ENCODE measurements at regions not wholly inside any gene's neighbourhood (a gene's known extent, or its start where the extent isn't known, plus 50 kb on each side); places are given as distances from the start of the nearest gene placed in this dataset.

- Histone ChIP-seq H3K36me3 (ENCODE audit: control insufficient read depth in 2 of 2, insufficient read depth in 1 of 2, low read length in 2 of 2) (no peaks in the 10 kb centered on the region), H3K9me3 (ENCODE audit: control insufficient read depth, insufficient read depth, low read depth, low read length) (no peaks in the 10 kb centered on the region), H3K4me3 (ENCODE audit: low read depth, low read length) (no peak overlapping the region), H3K27ac (ENCODE audit: extremely low read depth, low read depth, low read length) (no peak overlapping the region), H3K4me1 (ENCODE audit: control insufficient read depth, insufficient read depth, low read length) (no peaks in the 10 kb centered on the region)
- TF ChIP-seq KLF16 (tag by site-specific recombination; IDR thresholded peaks at IDR 0.05) (no peak), ZNF157 (tag by site-specific recombination; IDR thresholded peaks at IDR 0.05) (no peak), ZBTB10 (tag by site-specific recombination; IDR thresholded peaks at IDR 0.05) (no peak), ZNF266 (tag by site-specific recombination; IDR thresholded peaks at IDR 0.05; ENCODE audit: low read depth) (no peak), ZIC2 (tag by site-specific recombination; IDR thresholded peaks at IDR 0.05) (no peak), ZNF585B (tag by site-specific recombination; IDR thresholded peaks at IDR 0.05) (no peak), WT1 (tag by site-specific recombination; IDR thresholded peaks at IDR 0.05) (no peak), ZBTB21 (tag by site-specific recombination; IDR thresholded peaks at IDR 0.05) (no peak), ZNF692 (tag by site-specific recombination; IDR thresholded peaks at IDR 0.05) (no peak), ZNF677 (tag by site-specific recombination; IDR thresholded peaks at IDR 0.05) (no peak), ZNF248 (tag by site-specific recombination; IDR thresholded peaks at IDR 0.05) (no peak), ZNF169 (tag by site-specific recombination; IDR thresholded peaks at IDR 0.05) (no peak), KLF8 (tag by site-specific recombination; IDR thresholded peaks at IDR 0.05) (no peak), ZNF211 (tag by site-specific recombination; IDR thresholded peaks at IDR 0.05; ENCODE audit: low read depth) (no peak)
- ChIA-PET CTCF (no interaction called here), POLR2A (no interaction called here)
Measured at GRCh38 chr6:165752451-165752850, 89.4 kb upstream of the PDE10A start.

- CTCF ChIA-PET: interaction anchor here (1.0 kb wide), 1 partner anchor 128 kb away, joined by 3 read pairs; no protein-coding TSS in a partner anchor
- Histone ChIP-seq H3K36me3 (ENCODE audit: control insufficient read depth in 2 of 2, insufficient read depth in 1 of 2, low read length in 2 of 2) (no peaks in the 10 kb centered on the region), H3K4me1 (ENCODE audit: control insufficient read depth, insufficient read depth, low read length) (no peaks in the 10 kb centered on the region), H3K27ac (ENCODE audit: extremely low read depth, low read depth, low read length) (no peak overlapping the region), H3K9me3 (ENCODE audit: control insufficient read depth, insufficient read depth, low read depth, low read length) (no peaks in the 10 kb centered on the region), H3K4me3 (ENCODE audit: low read depth, low read length) (no peak overlapping the region)
- POLR2A ChIA-PET: no interaction called here
- TF ChIP-seq ZBTB49 (tag by site-specific recombination; IDR thresholded peaks at IDR 0.05; ENCODE audit: low read depth) (no peak), YY2 (tag by site-specific recombination; IDR thresholded peaks at IDR 0.05) (no peak), ZNF184 (tag by site-specific recombination; IDR thresholded peaks at IDR 0.05) (no peak), TRIM28 (IDR thresholded peaks at IDR 0.05; ENCODE audit: borderline replicate concordance, low read length) (no peak), ZSCAN16 (tag by site-specific recombination; IDR thresholded peaks at IDR 0.05) (no peak), ZNF280D (tag by site-specific recombination; IDR thresholded peaks at IDR 0.05) (no peak), ZNF626 (tag by site-specific recombination; IDR thresholded peaks at IDR 0.05) (no peak), ZNF148 (tag by site-specific recombination; IDR thresholded peaks at IDR 0.05; ENCODE audit: borderline replicate concordance) (no peak), ZNF354C (tag by site-specific recombination; IDR thresholded peaks at IDR 0.05; ENCODE audit: borderline replicate concordance, low read depth) (no peak), ZBTB1 (tag by site-specific recombination; IDR thresholded peaks at IDR 0.05) (no peak), ZNF571 (tag by site-specific recombination; IDR thresholded peaks at IDR 0.05) (no peak)
Measured at GRCh38 chr6:165751486-165751885, 88.4 kb upstream of the PDE10A start.

All from HEK293 (cell line).